HL-60 (cell line): ENCODE measurements at regions not wholly inside any gene's neighbourhood (a gene's known extent, or its start where the extent isn't known, plus 50 kb on each side); places are given as distances from the start of the nearest gene placed in this dataset.

Experiments
- DNase-seq, 2 experiments: peaks; one replicate each; pipeline ENCODE4 v3.0.0-alpha.2; 2010 to 2020; ENCODE audit warnings: low read depth in 1 of 2, low spot score in 1 of 2
- H3K27ac ChIP-seq: fragments of 250-450 bp; sonication (Bioruptor Pico); replicated peaks from 2 replicates; pipeline ENCODE4 v1.5.1; 2020; ENCODE audit warnings: mild to moderate bottlenecking, moderate library complexity
- H3K27me3 ChIP-seq: fragments of 250-450 bp; sonication (Bioruptor Pico); 2 replicates; pipeline ENCODE4 v1.5.1; 2021; ENCODE audit warnings: mild to moderate bottlenecking, moderate library complexity; ENCODE audit not compliant: insufficient read depth, poor library complexity, severe bottlenecking
- H3K4me3 ChIP-seq: replicated peaks from 2 replicates; pipeline ENCODE4 v1.5.1; 2011; ENCODE audit warnings: mild to moderate bottlenecking, control low read depth, low read length; ENCODE audit not compliant: insufficient read depth
- GABPA ChIP-seq: IDR thresholded peaks from 2 replicates; pipeline ENCODE4 v1.6.1; 2012; ENCODE audit warnings: low read depth
- POLR2AphosphoS5 ChIP-seq: IDR thresholded peaks from 2 replicates; pipeline ENCODE4 v1.6.1; 2012; ENCODE audit warnings: low read depth
- SPI1 ChIP-seq: IDR thresholded peaks from 2 replicates; pipeline ENCODE4 v1.6.1; 2012; ENCODE audit warnings: low read depth, mild to moderate bottlenecking, borderline replicate concordance
- TF ChIP-seq, protein P1 (sequence below): IDR thresholded peaks from one replicate; pipeline ENCODE4 v1.5.1; 2011; ENCODE audit warnings: low read length, control low read depth, inconsistent platforms; ENCODE audit not compliant: insufficient read depth
- TF ChIP-seq, protein P2 (sequence below): IDR thresholded peaks from 2 replicates; pipeline ENCODE4 v1.6.1; 2012; ENCODE audit warnings: low read depth; ENCODE audit not compliant: insufficient replicate concordance

DNA sequence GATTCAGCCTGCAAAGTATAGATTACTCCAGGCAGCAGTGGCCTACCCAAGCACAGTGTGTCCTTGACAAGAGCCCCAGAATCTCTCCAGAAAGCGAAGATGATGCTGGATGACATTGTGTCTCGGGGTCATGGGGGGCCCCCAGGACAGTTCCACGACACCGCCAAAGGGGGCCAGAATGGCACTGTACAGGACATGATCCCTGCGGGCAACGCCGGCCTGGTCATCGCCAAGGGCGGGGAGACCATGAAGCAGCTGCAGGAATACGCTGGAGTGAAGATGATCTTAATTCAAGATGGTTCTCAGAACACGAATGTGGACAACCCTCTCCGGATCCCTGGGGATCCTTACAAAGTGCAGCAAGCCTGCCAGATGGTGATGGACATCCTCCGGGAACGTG is 107.0 kb upstream of the MTAP start:
- Histone ChIP-seq H3K27me3 (no peaks in the 10 kb centered on the region), H3K27ac (no peak overlapping the region), H3K4me3 (no peak overlapping the region)
- no peak for TF ChIP-seq SPI1
- TF ChIP-seq, protein P1, sequence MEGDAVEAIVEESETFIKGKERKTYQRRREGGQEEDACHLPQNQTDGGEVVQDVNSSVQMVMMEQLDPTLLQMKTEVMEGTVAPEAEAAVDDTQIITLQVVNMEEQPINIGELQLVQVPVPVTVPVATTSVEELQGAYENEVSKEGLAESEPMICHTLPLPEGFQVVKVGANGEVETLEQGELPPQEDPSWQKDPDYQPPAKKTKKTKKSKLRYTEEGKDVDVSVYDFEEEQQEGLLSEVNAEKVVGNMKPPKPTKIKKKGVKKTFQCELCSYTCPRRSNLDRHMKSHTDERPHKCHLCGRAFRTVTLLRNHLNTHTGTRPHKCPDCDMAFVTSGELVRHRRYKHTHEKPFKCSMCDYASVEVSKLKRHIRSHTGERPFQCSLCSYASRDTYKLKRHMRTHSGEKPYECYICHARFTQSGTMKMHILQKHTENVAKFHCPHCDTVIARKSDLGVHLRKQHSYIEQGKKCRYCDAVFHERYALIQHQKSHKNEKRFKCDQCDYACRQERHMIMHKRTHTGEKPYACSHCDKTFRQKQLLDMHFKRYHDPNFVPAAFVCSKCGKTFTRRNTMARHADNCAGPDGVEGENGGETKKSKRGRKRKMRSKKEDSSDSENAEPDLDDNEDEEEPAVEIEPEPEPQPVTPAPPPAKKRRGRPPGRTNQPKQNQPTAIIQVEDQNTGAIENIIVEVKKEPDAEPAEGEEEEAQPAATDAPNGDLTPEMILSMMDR = no peak
- TF ChIP-seq GABPA = no peak
- no peak for TF ChIP-seq POLR2AphosphoS5
- TF ChIP-seq, protein P2, sequence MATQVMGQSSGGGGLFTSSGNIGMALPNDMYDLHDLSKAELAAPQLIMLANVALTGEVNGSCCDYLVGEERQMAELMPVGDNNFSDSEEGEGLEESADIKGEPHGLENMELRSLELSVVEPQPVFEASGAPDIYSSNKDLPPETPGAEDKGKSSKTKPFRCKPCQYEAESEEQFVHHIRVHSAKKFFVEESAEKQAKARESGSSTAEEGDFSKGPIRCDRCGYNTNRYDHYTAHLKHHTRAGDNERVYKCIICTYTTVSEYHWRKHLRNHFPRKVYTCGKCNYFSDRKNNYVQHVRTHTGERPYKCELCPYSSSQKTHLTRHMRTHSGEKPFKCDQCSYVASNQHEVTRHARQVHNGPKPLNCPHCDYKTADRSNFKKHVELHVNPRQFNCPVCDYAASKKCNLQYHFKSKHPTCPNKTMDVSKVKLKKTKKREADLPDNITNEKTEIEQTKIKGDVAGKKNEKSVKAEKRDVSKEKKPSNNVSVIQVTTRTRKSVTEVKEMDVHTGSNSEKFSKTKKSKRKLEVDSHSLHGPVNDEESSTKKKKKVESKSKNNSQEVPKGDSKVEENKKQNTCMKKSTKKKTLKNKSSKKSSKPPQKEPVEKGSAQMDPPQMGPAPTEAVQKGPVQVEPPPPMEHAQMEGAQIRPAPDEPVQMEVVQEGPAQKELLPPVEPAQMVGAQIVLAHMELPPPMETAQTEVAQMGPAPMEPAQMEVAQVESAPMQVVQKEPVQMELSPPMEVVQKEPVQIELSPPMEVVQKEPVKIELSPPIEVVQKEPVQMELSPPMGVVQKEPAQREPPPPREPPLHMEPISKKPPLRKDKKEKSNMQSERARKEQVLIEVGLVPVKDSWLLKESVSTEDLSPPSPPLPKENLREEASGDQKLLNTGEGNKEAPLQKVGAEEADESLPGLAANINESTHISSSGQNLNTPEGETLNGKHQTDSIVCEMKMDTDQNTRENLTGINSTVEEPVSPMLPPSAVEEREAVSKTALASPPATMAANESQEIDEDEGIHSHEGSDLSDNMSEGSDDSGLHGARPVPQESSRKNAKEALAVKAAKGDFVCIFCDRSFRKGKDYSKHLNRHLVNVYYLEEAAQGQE = no peak
- no peak for DNase-seq

DNA sequence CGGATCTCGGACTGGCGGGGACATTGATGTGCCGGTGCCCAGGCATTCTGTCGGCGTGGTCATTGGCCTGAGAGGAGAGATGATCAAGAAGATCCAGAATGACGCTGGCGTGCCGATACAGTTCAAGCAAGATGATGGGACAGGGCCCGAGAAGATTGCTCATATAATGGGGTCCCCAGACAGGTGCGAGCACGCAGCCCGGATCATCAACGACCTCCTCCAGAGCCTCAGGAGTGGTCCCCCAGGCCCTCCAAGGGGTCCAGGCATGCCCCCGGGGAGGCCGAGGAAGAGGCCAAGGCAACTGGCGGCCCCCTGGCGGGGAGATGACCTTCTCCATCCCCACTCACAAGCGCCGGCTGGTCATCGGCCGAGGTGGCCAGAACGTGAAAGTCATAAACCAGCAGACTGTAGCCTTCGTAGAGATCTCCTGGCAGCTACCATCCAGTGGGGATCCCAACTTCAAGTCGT is 106.5 kb upstream of the MTAP start:
- no peak for DNase-seq
- Histone ChIP-seq H3K4me3 (no peak overlapping the region), H3K27ac (no peak overlapping the region), H3K27me3 (no peaks in the 10 kb centered on the region)
- no peak for TF ChIP-seq GABPA
- TF ChIP-seq, protein P2 = no peak
- TF ChIP-seq SPI1 = no peak
- TF ChIP-seq POLR2AphosphoS5 = no peak
- TF ChIP-seq, protein P1 = no peak

DNA sequence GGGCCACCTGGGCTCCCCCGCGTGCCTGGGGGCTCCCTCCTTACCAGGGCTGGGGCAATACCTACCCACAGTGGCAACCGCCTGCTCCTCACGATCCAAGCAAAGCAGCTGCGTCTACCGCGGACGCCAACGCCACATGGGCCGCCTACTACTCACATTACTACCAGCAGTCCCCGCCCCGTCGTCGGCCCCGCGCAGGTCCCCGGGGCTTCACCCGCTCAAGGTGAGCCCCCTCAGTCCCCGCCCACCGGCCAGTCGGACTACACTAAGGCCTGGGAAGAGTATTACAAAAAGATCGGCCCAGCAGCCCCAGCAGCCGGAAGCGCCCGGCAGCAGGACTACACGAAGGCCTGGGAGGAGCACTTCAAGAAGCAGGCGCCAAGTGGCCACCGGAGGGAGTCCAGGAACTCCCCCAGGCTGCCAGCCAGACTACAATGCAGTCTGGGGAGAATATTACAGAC is 106.0 kb upstream of the MTAP start:
- no peak for DNase-seq
- H3K27me3 ChIP-seq = no peaks in the 10 kb centered on the region
- H3K27ac ChIP-seq = no peak overlapping the region
- H3K4me3 ChIP-seq = no peak overlapping the region
- no peak for TF ChIP-seq SPI1
- TF ChIP-seq, protein P2 = no peak
- TF ChIP-seq, protein P1 = no peak
- TF ChIP-seq POLR2AphosphoS5 = no peak
- no peak for TF ChIP-seq GABPA
